ENCODE measurements at regions not wholly inside any gene's neighbourhood (a gene's known extent, or its start where the extent isn't known, plus 50 kb on each side); places are given as distances from the start of the nearest gene placed in this dataset.

- DNase-seq (ENCODE audit: low read depth), result no peak
- no peak for TF ChIP-seq CTCF (conservative IDR thresholded peaks at IDR 0.05; ENCODE audit: low read depth, low read length)
- H3K4me3 ChIP-seq (ENCODE audit: low read depth, low read length), result no peak overlapping the region
Measured at GRCh38 chr15:61327019-61327631, 98.0 kb upstream of the RORA start.

GRCh38 chr15:61319892-61320291 is 90.8 kb upstream of the RORA start:
- no peak for TF ChIP-seq CTCF (conservative IDR thresholded peaks at IDR 0.05; ENCODE audit: low read depth, low read length)

GRCh38 chr15:61318802-61319525 is 89.9 kb upstream of the RORA start:
- TF ChIP-seq CTCF (conservative IDR thresholded peaks at IDR 0.05; ENCODE audit: low read depth, low read length), result no peak

More at GRCh38 chr15:61319892-61320291, 90.8 kb upstream of the RORA start:
- no peak for DNase-seq (ENCODE audit: low read depth)
- no peak overlapping the region for H3K4me3 ChIP-seq (ENCODE audit: low read depth, low read length)

GRCh38 chr15:61318301-61318700 is 89.2 kb upstream of the RORA start:
- DNase-seq (ENCODE audit: low read depth), result no peak
- no peak for TF ChIP-seq CTCF (conservative IDR thresholded peaks at IDR 0.05; ENCODE audit: low read depth, low read length)
- H3K4me3 ChIP-seq (ENCODE audit: low read depth, low read length), result no peak overlapping the region

More at GRCh38 chr15:61318802-61319525, 89.9 kb upstream of the RORA start:
- DNase-seq (ENCODE audit: low read depth), result no peak
- no peak overlapping the region for H3K4me3 ChIP-seq (ENCODE audit: low read depth, low read length)

GRCh38 chr15:61315471-61315870 is 86.4 kb upstream of the RORA start:
- H3K4me3 ChIP-seq (ENCODE audit: low read depth, low read length), result no peak overlapping the region
- no peak for DNase-seq (ENCODE audit: low read depth)
- TF ChIP-seq CTCF (conservative IDR thresholded peaks at IDR 0.05; ENCODE audit: low read depth, low read length), result no peak

GRCh38 chr15:61314427-61314826 is 85.3 kb upstream of the RORA start:
- no peak for DNase-seq (ENCODE audit: low read depth)
- no peak overlapping the region for H3K4me3 ChIP-seq (ENCODE audit: low read depth, low read length)
- no peak for TF ChIP-seq CTCF (conservative IDR thresholded peaks at IDR 0.05; ENCODE audit: low read depth, low read length)

- no peak for DNase-seq (ENCODE audit: low read depth)
- no peak for TF ChIP-seq CTCF (conservative IDR thresholded peaks at IDR 0.05; ENCODE audit: low read depth, low read length)
- no peak overlapping the region for H3K4me3 ChIP-seq (ENCODE audit: low read depth, low read length)
Measured at GRCh38 chr15:61309617-61310016, 80.5 kb upstream of the RORA start.

Measured in choroid plexus epithelial cell (primary cell).